BE2C (cell line): ENCODE measurements at regions not wholly inside any gene's neighbourhood (a gene's known extent, or its start where the extent isn't known, plus 50 kb on each side); places are given as distances from the start of the nearest gene placed in this dataset.

Experiments used
- DNase-seq: peaks from one replicate; pipeline ENCODE4 v3.0.0-alpha.2; 2020
- H3K27me3 ChIP-seq: fragments of 250-450 bp; sonication (Bioruptor Pico); 2 replicates; pipeline ENCODE4 v1.5.1; 2020; ENCODE audit warnings: mild to moderate bottlenecking
- H3K36me3 ChIP-seq: fragments of 250-450 bp; sonication (Bioruptor Pico); 2 replicates; pipeline ENCODE4 v1.5.1; 2020; ENCODE audit warnings: mild to moderate bottlenecking
- H3K4me1 ChIP-seq: fragments of 250-450 bp; sonication (Bioruptor Pico); 2 replicates; pipeline ENCODE4 v1.5.1; 2020
- H3K4me3 ChIP-seq: 2 replicates; pipeline ENCODE4 v1.5.1; 2011; ENCODE audit warnings: low read depth, low read length
- H3K9me3 ChIP-seq: fragments of 250-450 bp; sonication (Bioruptor Pico); 2 replicates; pipeline ENCODE4 v1.5.1; 2020
- TF ChIP-seq, protein P1 (sequence below): IDR thresholded peaks from 2 replicates; pipeline ENCODE4 v1.5.1; 2012; ENCODE audit warnings: mild to moderate bottlenecking, low read depth, low read length

DNA sequence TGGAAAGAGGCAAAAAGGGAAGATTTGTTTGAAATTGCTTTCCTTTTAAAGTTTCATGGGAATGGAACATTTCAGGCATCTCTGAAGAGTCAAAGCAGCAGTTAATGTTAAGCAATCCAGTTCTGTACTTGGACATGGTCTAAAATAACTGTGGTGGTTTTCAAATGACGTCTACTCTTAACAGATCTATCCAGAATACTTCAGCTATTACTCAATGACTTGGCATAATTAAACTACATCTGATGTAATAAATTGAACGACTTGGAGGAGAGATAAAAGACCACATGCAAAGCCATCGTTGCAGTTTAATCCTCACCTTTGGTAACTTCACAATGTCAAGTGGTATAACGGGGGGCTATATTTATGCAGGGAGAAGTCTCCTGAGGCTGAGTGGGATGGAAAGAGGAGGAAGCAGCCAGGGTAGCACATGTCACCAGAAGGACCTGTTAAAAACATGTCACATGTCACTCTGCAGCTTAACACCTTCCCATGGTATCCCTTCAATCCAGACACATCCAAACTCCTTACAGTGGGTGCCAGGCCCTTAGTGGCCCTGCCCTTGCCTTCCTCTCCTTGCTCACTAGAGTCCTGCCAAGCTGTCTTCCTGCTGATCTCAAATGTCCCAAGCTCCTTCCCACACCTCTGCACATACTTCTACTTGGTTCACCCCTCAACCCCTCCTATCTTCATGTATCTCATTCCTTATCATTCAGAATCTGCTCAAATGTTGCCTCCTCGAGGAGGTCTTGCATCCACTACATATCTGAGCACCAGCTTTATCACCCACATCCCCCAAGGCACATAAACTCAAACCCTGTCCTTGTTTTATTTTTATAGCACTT, 327.8 kb downstream of the SUCLA2 start:
- H3K9me3 ChIP-seq, result no peaks in the 10 kb centered on the region; the same call in 1 of the 2 replicates
- H3K27me3 ChIP-seq, result no peaks in the 10 kb centered on the region
- no peak overlapping the region for H3K4me3 ChIP-seq
- no peaks in the 10 kb centered on the region for H3K36me3 ChIP-seq
- DNase-seq, result no peak
- TF ChIP-seq, protein P1, sequence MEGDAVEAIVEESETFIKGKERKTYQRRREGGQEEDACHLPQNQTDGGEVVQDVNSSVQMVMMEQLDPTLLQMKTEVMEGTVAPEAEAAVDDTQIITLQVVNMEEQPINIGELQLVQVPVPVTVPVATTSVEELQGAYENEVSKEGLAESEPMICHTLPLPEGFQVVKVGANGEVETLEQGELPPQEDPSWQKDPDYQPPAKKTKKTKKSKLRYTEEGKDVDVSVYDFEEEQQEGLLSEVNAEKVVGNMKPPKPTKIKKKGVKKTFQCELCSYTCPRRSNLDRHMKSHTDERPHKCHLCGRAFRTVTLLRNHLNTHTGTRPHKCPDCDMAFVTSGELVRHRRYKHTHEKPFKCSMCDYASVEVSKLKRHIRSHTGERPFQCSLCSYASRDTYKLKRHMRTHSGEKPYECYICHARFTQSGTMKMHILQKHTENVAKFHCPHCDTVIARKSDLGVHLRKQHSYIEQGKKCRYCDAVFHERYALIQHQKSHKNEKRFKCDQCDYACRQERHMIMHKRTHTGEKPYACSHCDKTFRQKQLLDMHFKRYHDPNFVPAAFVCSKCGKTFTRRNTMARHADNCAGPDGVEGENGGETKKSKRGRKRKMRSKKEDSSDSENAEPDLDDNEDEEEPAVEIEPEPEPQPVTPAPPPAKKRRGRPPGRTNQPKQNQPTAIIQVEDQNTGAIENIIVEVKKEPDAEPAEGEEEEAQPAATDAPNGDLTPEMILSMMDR, result no peak
- no peaks in the 10 kb centered on the region for H3K4me1 ChIP-seq

DNA sequence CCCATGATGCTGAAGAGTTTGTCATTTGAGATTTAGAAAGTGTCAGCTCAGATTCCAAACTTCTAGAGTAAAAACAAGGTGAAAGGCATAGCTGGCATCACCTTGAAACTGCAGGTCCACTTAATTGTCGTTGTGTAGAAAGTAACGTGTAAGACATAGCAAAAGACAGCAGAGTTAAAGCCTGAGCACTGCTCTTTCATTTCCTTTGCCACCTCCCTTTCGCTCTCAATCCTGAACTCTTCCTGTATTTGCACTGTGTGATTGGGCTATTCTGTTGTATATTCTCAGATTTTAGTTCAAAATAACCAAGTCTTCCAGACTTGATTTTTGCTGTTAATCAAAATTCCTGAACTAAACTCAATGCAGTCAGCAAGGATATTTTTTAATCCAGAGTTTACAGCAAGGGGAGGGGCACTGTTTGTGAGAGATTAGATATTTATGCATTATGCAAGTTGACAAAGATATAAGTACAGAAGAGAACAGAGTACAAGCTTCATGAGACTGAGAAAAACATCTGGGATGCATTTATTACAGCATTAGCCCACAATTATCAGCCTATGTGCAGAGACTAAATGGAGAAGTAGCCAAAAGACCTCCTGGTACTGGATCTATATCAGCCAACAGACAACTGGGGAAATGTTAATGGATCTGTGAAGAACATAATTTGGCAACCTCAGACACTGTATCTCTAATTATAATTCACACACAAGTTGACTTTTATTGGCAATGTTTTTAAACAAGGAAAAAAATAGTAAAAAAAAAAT, 328.6 kb downstream of the SUCLA2 start:
- H3K9me3 ChIP-seq, result no peaks in the 10 kb centered on the region; the same call in 1 of the 2 replicates
- DNase-seq, result no peak
- H3K4me3 ChIP-seq, result no peak overlapping the region
- no peaks in the 10 kb centered on the region for H3K36me3 ChIP-seq
- H3K4me1 ChIP-seq, result no peaks in the 10 kb centered on the region
- TF ChIP-seq, protein P1, result no peak
- no peaks in the 10 kb centered on the region for H3K27me3 ChIP-seq

DNA sequence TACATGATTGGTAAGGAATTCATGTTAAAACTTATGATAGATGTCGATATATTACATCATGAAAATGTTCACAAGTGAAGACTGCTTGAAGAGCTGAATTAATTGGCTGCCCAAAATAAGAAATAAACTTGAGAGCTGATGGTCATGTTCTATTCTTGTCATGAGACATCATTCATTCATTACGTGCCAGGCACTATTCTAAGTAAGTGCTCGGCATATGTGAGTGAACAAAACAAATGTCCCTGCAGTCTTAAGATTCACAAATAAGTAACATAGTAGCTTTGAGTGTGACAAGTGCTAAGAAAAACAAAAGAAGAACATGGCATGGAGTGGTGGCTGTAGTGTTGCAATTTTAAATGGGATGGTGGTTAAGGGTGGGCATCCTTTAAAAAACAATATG, 329.3 kb downstream of the SUCLA2 start:
- Histone ChIP-seq H3K4me1 (no peaks in the 10 kb centered on the region), H3K4me3 (no peak overlapping the region), H3K27me3 (no peaks in the 10 kb centered on the region), H3K36me3 (no peaks in the 10 kb centered on the region), H3K9me3 (no peaks in the 10 kb centered on the region; the same call in 1 of the 2 replicates)
- no peak for DNase-seq
- TF ChIP-seq, protein P1, result no peak

DNA sequence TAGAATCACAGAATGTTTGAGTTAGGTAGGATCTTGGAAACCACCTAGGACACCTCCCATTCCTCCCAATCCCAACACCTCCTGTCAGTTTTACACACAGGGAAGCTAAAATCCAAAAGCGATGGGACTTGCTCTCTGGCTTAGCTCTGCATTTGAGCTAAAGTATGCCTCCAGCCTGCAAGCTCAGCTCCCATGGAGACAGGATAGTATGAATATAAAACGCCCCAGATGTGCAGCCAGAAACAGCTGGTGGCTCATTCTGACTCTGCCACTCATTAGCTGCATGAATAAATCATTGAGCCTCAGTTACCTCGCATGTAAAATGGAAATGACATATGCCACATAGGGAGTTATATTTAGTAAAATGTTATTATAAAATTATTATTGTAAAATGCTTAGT, 336.0 kb downstream of the SUCLA2 start:
- Histone ChIP-seq H3K9me3 (no peaks in the 10 kb centered on the region), H3K4me3 (no peak overlapping the region), H3K27me3 (no peaks in the 10 kb centered on the region), H3K4me1 (no peaks in the 10 kb centered on the region), H3K36me3 (no peaks in the 10 kb centered on the region)
- no peak for DNase-seq
- TF ChIP-seq, protein P1, result no peak

DNA sequence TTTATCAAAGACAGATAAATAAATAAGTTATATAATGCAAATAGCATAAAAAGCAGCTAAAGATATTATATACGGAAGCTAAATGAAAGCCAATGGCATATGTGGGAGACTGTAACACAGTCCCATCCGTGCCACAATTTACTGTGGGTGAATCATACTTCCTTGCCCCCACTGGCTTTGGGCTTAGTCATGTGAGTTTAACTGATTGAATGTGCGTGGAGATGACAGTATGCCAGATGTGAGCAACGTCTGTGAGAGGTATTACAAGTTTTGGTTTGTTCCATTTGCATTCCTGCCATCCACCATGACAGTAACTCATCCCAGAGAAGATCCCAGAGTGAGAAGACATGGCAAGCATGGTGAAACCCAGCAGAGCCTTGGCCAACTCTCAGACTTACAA, 340.0 kb downstream of the SUCLA2 start:
- no peaks in the 10 kb centered on the region for H3K4me1 ChIP-seq
- H3K9me3 ChIP-seq, result no peaks in the 10 kb centered on the region
- DNase-seq, result no peak
- H3K4me3 ChIP-seq, result no peak overlapping the region
- H3K36me3 ChIP-seq, result no peaks in the 10 kb centered on the region
- no peaks in the 10 kb centered on the region for H3K27me3 ChIP-seq
- TF ChIP-seq, protein P1, result no peak

DNA sequence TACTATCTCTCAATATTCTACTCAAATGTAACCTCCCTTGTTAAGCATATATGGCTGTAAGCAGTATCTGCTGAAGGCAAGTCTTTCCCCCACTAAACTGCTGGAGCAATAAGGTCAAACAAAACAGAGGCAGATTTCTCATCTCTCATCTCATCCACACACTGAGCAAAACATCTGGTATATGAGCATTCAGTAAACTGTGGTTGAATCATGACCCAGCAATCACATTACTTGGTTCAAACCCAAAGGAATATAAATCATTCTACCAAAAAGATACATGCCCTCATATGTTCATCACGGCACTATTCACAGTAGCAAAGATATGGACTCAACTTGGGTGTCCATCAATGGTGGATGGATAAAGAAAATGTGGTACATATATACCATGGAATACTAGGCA, 344.4 kb downstream of the SUCLA2 start:
- Histone ChIP-seq H3K4me3 (no peak overlapping the region), H3K4me1 (no peaks in the 10 kb centered on the region), H3K9me3 (no peaks in the 10 kb centered on the region), H3K36me3 (no peaks in the 10 kb centered on the region), H3K27me3 (no peaks in the 10 kb centered on the region)
- DNase-seq, result no peak
- TF ChIP-seq, protein P1, result no peak
